ENCODE measurements at regions not wholly inside any gene's neighbourhood (a gene's known extent, or its start where the extent isn't known, plus 50 kb on each side); places are given as distances from the start of the nearest gene placed in this dataset.

GRCh38 chr3:38987456-38987855, 64.3 kb downstream of the SCN11A start:
- TF ChIP-seq, protein P1, sequence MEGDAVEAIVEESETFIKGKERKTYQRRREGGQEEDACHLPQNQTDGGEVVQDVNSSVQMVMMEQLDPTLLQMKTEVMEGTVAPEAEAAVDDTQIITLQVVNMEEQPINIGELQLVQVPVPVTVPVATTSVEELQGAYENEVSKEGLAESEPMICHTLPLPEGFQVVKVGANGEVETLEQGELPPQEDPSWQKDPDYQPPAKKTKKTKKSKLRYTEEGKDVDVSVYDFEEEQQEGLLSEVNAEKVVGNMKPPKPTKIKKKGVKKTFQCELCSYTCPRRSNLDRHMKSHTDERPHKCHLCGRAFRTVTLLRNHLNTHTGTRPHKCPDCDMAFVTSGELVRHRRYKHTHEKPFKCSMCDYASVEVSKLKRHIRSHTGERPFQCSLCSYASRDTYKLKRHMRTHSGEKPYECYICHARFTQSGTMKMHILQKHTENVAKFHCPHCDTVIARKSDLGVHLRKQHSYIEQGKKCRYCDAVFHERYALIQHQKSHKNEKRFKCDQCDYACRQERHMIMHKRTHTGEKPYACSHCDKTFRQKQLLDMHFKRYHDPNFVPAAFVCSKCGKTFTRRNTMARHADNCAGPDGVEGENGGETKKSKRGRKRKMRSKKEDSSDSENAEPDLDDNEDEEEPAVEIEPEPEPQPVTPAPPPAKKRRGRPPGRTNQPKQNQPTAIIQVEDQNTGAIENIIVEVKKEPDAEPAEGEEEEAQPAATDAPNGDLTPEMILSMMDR (conservative IDR thresholded peaks at IDR 0.05; ENCODE audit: low read depth, low read length), result no peak
- TF ChIP-seq POLR2A (IDR thresholded peaks at IDR 0.05; ENCODE audit: low read depth, low read length) (no peak), MXI1 (IDR thresholded peaks at IDR 0.05; ENCODE audit: borderline replicate concordance, low read depth, low read length) (no peak), RAD21 (IDR thresholded peaks at IDR 0.05; ENCODE audit: low read length) (no peak), CEBPB (IDR thresholded peaks at IDR 0.05; ENCODE audit: low read depth, low read length) (no peak), SMC3 (IDR thresholded peaks at IDR 0.05; ENCODE audit: low read depth, low read length) (no peak), MAFK (IDR thresholded peaks at IDR 0.05; ENCODE audit: low read depth, low read length) (no peak), RFX5 (IDR thresholded peaks at IDR 0.05; ENCODE audit: low read depth, low read length) (no peak), BHLHE40 (IDR thresholded peaks at IDR 0.05; ENCODE audit: low read depth, low read length) (no peak)

All from IMR-90 (cell line).